Esophagus (tissue), 2 donors: ENCODE measurements at regions not wholly inside any gene's neighbourhood (a gene's known extent, or its start where the extent isn't known, plus 50 kb on each side); places are given as distances from the start of the nearest gene placed in this dataset.
"Not testable (repeated sequence)": the region's sequence is repeated elsewhere in the genome, so short reads cannot be mapped to it uniquely, and the experiment has no call there.

Source experiments
- H3K27ac ChIP-seq, 2 donors: one replicate each; pipeline ENCODE4 v1.5.1; 2013; ENCODE audit warnings: low read depth in 2 of 2, mild to moderate bottlenecking in 2 of 2, inconsistent platforms in 1 of 2, low read length in 1 of 2, moderate library complexity in 1 of 2
- H3K27me3 ChIP-seq, 2 donors: one replicate each; pipeline ENCODE4 v1.6.1; 2013; ENCODE audit warnings: low read length in 2 of 2, control low read depth in 1 of 2, mild to moderate bottlenecking in 1 of 2; ENCODE audit not compliant: insufficient read depth in 2 of 2, control insufficient read depth in 1 of 2
- H3K36me3 ChIP-seq, 2 donors: one replicate each; pipeline ENCODE4 v1.6.1; 2013; ENCODE audit warnings: low read length in 1 of 2; ENCODE audit not compliant: control insufficient read depth in 2 of 2, insufficient read depth in 2 of 2
- H3K4me1 ChIP-seq, 2 donors: one replicate each; pipeline ENCODE4 v1.6.1; 2013; ENCODE audit warnings: low read length in 1 of 2; ENCODE audit not compliant: control insufficient read depth in 2 of 2, insufficient read depth in 2 of 2
- H3K4me3 ChIP-seq, 2 donors: one replicate each; pipeline ENCODE4 v1.5.1; 2013; ENCODE audit warnings: low read length in 2 of 2, mild to moderate bottlenecking in 2 of 2, low read depth in 1 of 2, moderate library complexity in 1 of 2
- H3K9me3 ChIP-seq, 2 donors: one replicate each; pipeline ENCODE4 v1.6.1; 2013; ENCODE audit warnings: mild to moderate bottlenecking in 2 of 2, low read depth in 1 of 2, low read length in 1 of 2, moderate library complexity in 1 of 2; ENCODE audit not compliant: control insufficient read depth in 2 of 2, insufficient read depth in 1 of 2
- whole genome bisulfite sequencing, 2 donors: extraction: QIAGEN DNeasy Blood & Tissue Kit; methylation state at CpG; one replicate each; pipeline ENCODE4 v1.1.7; 2013; 5-methylcytosine and 5-hydroxymethylcytosine counted together
- donor health status: healthy with polysubstance abuse.
- donor health status: Bipolar disorder and iron deficiency.

DNA sequence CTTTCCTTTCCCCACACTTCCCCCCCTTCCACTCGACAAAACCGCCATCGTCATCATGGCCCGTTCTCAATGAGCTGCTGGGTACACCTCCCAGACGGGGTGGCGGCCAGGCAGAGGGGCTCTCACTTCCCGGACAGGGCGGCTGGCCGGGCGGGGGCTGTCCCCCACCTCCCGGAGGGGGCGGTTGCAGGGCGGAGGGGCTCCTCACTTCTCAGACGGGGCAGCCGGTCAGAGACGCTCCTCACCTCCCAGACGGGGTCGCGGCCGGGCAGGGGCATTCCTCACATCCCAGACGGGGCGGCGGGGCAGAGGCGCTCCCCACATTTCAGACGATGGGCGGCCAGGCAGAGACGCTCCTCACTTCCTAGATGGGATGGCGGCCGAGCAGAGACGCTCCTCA, 74.2 kb upstream of the OSTN start:
- H3K27me3 ChIP-seq, H3K4me1 ChIP-seq, H3K9me3 ChIP-seq, H3K4me3 ChIP-seq, H3K36me3 ChIP-seq, H3K27ac ChIP-seq: not testable (repeated sequence)
- 93 to 97% methylated on average over 26 of the region's 30 CpGs for WGBS, 2 donors

- H3K27me3 ChIP-seq, result no peaks in the 10 kb centered on the region
- no peak overlapping the region for H3K4me3 ChIP-seq
- H3K9me3 ChIP-seq, result peaks cover 0 to 2% of the 10 kb centered on the region in 2 donors
- H3K27ac ChIP-seq, result no peak overlapping the region
- no peaks in the 10 kb centered on the region for H3K4me1 ChIP-seq
- no peaks in the 10 kb centered on the region for H3K36me3 ChIP-seq
- WGBS, 2 donors, result 25 to 32% methylated on average over 2 of the region's 2 CpGs
Measured at GRCh38 chr3:191123946-191124345, 75.1 kb upstream of the OSTN start.

GRCh38 chr3:191123231-191123630, 75.8 kb upstream of the OSTN start:
- no peaks in the 10 kb centered on the region for H3K4me1 ChIP-seq
- no peak overlapping the region for H3K27ac ChIP-seq
- no peak overlapping the region for H3K4me3 ChIP-seq
- H3K36me3 ChIP-seq, result no peaks in the 10 kb centered on the region
- no peaks in the 10 kb centered on the region for H3K27me3 ChIP-seq
- H3K9me3 ChIP-seq, result peaks cover 0 to 2% of the 10 kb centered on the region in 2 donors

- Histone ChIP-seq H3K27ac (no peak overlapping the region), H3K36me3 (no peaks in the 10 kb centered on the region), H3K27me3 (no peaks in the 10 kb centered on the region), H3K4me1 (no peaks in the 10 kb centered on the region), H3K4me3 (no peak overlapping the region), H3K9me3 (peaks cover 0 to 2% of the 10 kb centered on the region in 2 donors)
- 60 to 63% methylated on average over 2 of the region's 2 CpGs for WGBS, 2 donors
Measured at GRCh38 chr3:191120447-191121298, 78.4 kb upstream of the OSTN start.

- H3K4me3 ChIP-seq, result no peak overlapping the region
- H3K9me3 ChIP-seq, result no peaks in the 10 kb centered on the region
- H3K27ac ChIP-seq, result no peak overlapping the region
- no peaks in the 10 kb centered on the region for H3K36me3 ChIP-seq
- 81 to 85% methylated on average over 3 of the region's 3 CpGs for WGBS, 2 donors
- H3K27me3 ChIP-seq, result no peaks in the 10 kb centered on the region
- no peaks in the 10 kb centered on the region for H3K4me1 ChIP-seq
Measured at GRCh38 chr3:191119415-191120295, 79.4 kb upstream of the OSTN start.

DNA sequence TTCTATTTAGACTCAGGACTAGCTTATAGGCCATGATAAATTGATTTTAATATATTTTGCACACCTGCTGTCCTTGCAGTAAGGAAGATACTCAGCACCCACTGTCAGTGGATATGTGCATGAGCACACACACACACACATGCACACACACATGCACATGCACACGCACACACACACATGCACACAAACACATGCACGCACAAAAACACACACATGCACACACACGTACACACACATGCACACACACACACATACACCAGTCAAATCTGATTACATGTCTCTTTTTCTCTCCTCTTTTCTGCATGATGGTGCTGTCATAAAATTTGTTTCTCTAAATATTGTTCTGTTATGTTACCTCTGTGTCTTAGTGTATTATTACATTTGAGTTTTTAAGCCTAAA, 87.3 kb upstream of the OSTN start:
- no peaks in the 10 kb centered on the region for H3K36me3 ChIP-seq
- H3K4me1 ChIP-seq, result no peaks in the 10 kb centered on the region
- 69 to 96% methylated on average over 3 of the region's 3 CpGs for WGBS, 2 donors
- no peaks in the 10 kb centered on the region for H3K27me3 ChIP-seq
- H3K4me3 ChIP-seq, result no peak overlapping the region
- no peaks in the 10 kb centered on the region for H3K9me3 ChIP-seq
- no peak overlapping the region for H3K27ac ChIP-seq

DNA sequence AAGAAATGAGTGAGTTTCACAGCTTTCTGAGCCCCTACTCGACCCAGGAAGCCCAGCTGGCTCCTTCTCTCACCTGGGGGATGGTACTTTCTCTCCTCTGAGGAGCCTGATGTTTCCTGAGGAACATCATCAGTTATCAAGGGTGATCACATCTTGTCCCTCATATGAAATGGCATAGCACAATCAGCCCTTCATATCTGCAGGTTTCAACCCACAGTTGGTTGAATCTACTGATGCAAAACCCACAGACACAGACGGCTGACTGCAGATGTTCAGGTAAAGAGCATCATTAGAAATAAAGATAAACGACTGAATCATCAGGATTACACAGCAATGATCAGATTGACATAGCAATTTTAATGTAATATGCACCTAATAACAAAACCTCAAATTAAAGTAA, 93.6 kb upstream of the OSTN start:
- H3K27ac ChIP-seq, result no peak overlapping the region
- WGBS, 2 donors, result 54 to 62% methylated on average over 3 of the region's 3 CpGs

DNA sequence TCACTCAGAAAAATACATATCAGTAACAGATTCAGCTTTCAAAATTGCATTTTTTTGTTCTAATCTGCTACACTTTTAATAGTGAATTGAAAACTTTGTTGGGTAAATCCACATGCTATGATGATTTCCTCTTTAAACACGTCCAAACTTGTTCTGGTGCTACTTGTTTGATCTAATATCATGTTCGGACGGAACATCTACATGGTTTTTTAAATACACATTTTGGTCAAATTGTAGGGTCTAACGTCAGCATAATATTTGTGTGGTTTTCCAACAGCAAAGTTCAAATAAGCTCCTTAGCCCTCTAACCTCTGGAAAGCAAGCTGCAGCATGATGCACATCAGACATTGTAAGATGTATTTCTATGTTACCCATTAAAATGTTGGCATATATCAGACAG, 98.5 kb upstream of the OSTN start:
- H3K9me3 ChIP-seq, result no peaks in the 10 kb centered on the region
- no peaks in the 10 kb centered on the region for H3K27me3 ChIP-seq
- WGBS, 2 donors, result 52 to 58% methylated on average over 4 of the region's 4 CpGs
- no peak overlapping the region for H3K4me3 ChIP-seq
- no peak overlapping the region for H3K27ac ChIP-seq
- no peaks in the 10 kb centered on the region for H3K36me3 ChIP-seq
- H3K4me1 ChIP-seq, result no peaks in the 10 kb centered on the region

More for the DNA sequence above, 93.6 kb upstream of the OSTN start:
- no peaks in the 10 kb centered on the region for H3K9me3 ChIP-seq
- H3K4me1 ChIP-seq, result no peaks in the 10 kb centered on the region
- no peaks in the 10 kb centered on the region for H3K36me3 ChIP-seq
- no peaks in the 10 kb centered on the region for H3K27me3 ChIP-seq
- H3K4me3 ChIP-seq, result no peak overlapping the region

DNA sequence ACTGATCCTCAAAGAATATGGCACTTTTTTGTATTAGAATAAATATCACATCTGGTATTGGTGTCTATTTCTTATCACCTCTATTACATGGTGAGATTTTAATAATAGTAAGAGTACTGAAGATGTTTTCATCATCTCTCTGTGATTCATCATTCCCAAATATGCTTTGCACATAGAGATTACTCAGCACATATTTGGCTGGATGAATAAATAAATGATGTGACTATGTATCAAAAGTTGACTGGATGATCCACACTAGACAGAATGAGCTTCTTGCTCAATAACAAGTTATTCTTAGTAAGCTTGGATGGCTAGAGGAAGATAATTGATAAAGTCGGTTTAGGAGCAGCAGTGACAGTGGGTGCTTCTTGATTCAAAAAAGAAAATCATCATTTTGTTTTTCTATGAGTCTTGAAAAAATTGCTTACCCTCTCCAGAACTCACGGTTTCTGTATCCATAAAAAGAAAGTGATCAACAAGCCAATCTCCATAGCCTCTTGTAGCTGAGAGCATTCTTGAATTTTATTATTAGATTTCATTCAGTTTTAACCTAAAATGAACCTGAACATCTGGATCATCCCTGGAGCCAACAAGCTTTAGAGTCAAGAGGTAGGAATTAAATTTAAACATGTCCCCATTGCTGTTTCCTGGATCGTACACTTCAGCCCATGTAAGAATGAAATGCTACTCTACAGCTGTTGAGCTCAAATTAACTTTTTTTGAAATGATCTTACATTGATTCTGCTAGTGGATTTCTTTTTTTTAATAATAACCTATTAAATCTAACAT, 104.8 kb upstream of the OSTN start:
- H3K4me3 ChIP-seq, result no peak overlapping the region
- H3K4me1 ChIP-seq, result no peaks in the 10 kb centered on the region
- 47 to 56% methylated on average over 3 of the region's 3 CpGs for whole genome bisulfite sequencing, 2 donors
- H3K36me3 ChIP-seq, result no peaks in the 10 kb centered on the region
- H3K9me3 ChIP-seq, result no peaks in the 10 kb centered on the region
- H3K27ac ChIP-seq, result no peak overlapping the region
- no peaks in the 10 kb centered on the region for H3K27me3 ChIP-seq
